GM23248 (cell line): ENCODE measurements at regions not wholly inside any gene's neighbourhood (a gene's known extent, or its start where the extent isn't known, plus 50 kb on each side); places are given as distances from the start of the nearest gene placed in this dataset.

ENCODE experiments used
- DNase-seq: peaks from one replicate; pipeline ENCODE4 v3.0.0-alpha.2; 2015
- H2AFZ ChIP-seq: fragments of 200-600 bp; sonication (generic); 2 replicates; pipeline ENCODE4 v1.6.1; 2016; ENCODE audit warnings: antibody characterized with exemption
- H3F3A ChIP-seq: fragments of 200-600 bp; sonication (generic); 2 replicates; pipeline ENCODE4 v1.6.1; 2016; ENCODE audit warnings: mild to moderate bottlenecking, antibody characterized with exemption, mixed run types; ENCODE audit not compliant: insufficient read depth
- H3K27ac ChIP-seq: fragments of 200-600 bp; sonication (generic); 2 replicates; pipeline ENCODE4 v1.5.1; 2016; ENCODE audit warnings: mild to moderate bottlenecking
- H3K27me3 ChIP-seq: fragments of 200-600 bp; sonication (generic); replicated peaks from 2 replicates; pipeline ENCODE4 v1.6.1; 2016; ENCODE audit warnings: mild to moderate bottlenecking; ENCODE audit not compliant: insufficient read depth
- H3K36me3 ChIP-seq: fragments of 200-600 bp; sonication (generic); 2 replicates; pipeline ENCODE4 v1.6.1; 2016; ENCODE audit warnings: low read depth, mild to moderate bottlenecking
- H3K4me1 ChIP-seq: fragments of 200-600 bp; sonication (generic); 2 replicates; pipeline ENCODE4 v1.6.1; 2016; ENCODE audit warnings: mild to moderate bottlenecking; ENCODE audit not compliant: insufficient read depth
- H3K4me2 ChIP-seq: fragments of 200-600 bp; sonication (generic); one replicate; pipeline ENCODE4 v1.6.1; 2016; ENCODE audit warnings: mild to moderate bottlenecking; ENCODE audit not compliant: unreplicated experiment
- H3K4me3 ChIP-seq: fragments of 200-600 bp; sonication (generic); 2 replicates; pipeline ENCODE4 v1.5.1; 2016; ENCODE audit warnings: mild to moderate bottlenecking
- H3K79me2 ChIP-seq: fragments of 200-600 bp; sonication (generic); 2 replicates; pipeline ENCODE4 v1.6.1; 2016; ENCODE audit warnings: mild to moderate bottlenecking; ENCODE audit not compliant: insufficient read depth
- H3K9ac ChIP-seq: fragments of 200-600 bp; sonication (generic); 2 replicates; pipeline ENCODE4 v1.6.1; 2016; ENCODE audit warnings: mild to moderate bottlenecking
- H3K9me2 ChIP-seq: fragments of 200-600 bp; sonication (generic); 2 replicates; pipeline ENCODE4 v1.6.1; 2016; ENCODE audit warnings: mixed run types, mild to moderate bottlenecking, moderate library complexity; ENCODE audit not compliant: insufficient read depth
- H3K9me3 ChIP-seq: fragments of 200-600 bp; sonication (generic); one replicate; pipeline ENCODE4 v1.6.1; 2017; ENCODE audit warnings: low read depth
- H4K20me1 ChIP-seq: fragments of 200-600 bp; sonication (generic); 2 replicates; pipeline ENCODE4 v1.6.0; 2016; ENCODE audit not compliant: insufficient read depth
- EZH2 ChIP-seq: fragments of 200-600 bp; sonication (generic); IDR thresholded peaks from 2 replicates; pipeline ENCODE4 v1.6.1; 2018; ENCODE audit warnings: antibody characterized with exemption, mild to moderate bottlenecking; ENCODE audit not compliant: insufficient read depth, poor library complexity, severe bottlenecking
- EZH2phosphoT487 ChIP-seq: fragments of 200-600 bp; sonication (generic); IDR thresholded peaks from 2 replicates; pipeline ENCODE4 v1.6.1; 2018; ENCODE audit warnings: antibody characterized with exemption, moderate library complexity, mild to moderate bottlenecking, low read depth; ENCODE audit not compliant: insufficient read depth
- WGBS, 2 experiments: methylation state at CpG; one replicate each; pipeline ENCODE4 v1.1.6; 2015 to 2017; ENCODE audit warnings: low lambda C conversion rate in 2 of 2, low coverage in 1 of 2; ENCODE audit errors: missing lambda C conversion rate in 2 of 2; 5-methylcytosine and 5-hydroxymethylcytosine counted together
- in situ Hi-C: fragments of 300-500 bp; cut with MboI; formaldehyde crosslinking; loops from 2 replicates; pipeline ENCODE4 v1.15.0; 2020

GRCh38 chr2:128493880-128494279 lies 175.2 kb upstream of the HS6ST1 start:
- no peaks in the 10 kb centered on the region for H4K20me1 ChIP-seq
- H3K4me3 ChIP-seq = no peak overlapping the region
- no peak overlapping the region for H3K4me2 ChIP-seq
- no peaks in the 10 kb centered on the region for H3K36me3 ChIP-seq
- no peak overlapping the region for H2AFZ ChIP-seq
- no peak for TF ChIP-seq EZH2phosphoT487
- TF ChIP-seq EZH2 = no peak
- H3K27ac ChIP-seq = no peak overlapping the region
- H3F3A ChIP-seq = no peaks in the 10 kb centered on the region
- no peaks in the 10 kb centered on the region for H3K27me3 ChIP-seq
- no peaks in the 10 kb centered on the region for H3K9me3 ChIP-seq
- DNase-seq = no peak
- H3K9ac ChIP-seq = no peak overlapping the region
- in situ Hi-C loops = no loop called here
- no peaks in the 10 kb centered on the region for H3K79me2 ChIP-seq
- H3K9me2 ChIP-seq = no peaks in the 10 kb centered on the region
- H3K4me1 ChIP-seq = no peaks in the 10 kb centered on the region
- WGBS, 2 experiments = 81 to 85% methylated on average over 15 of the region's 15 CpGs

DNA sequence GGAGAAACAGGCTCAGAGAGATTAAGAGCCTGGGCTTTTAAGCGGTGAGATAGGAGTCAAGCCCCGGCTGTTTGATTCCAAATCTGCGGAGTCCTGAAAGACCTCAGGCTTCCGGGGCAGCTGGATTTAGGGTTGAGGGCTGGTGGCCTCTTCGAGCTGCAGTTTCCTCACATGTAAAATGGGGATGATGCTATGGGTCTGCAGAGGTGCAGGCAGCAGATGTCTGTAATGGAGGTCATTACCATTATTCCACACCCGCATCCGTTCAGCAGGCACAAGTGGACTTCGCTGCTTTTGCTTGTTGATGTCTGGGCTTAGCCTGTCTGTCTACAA lies 175.6 kb upstream of the HS6ST1 start:
- Histone ChIP-seq H3K4me3 (no peak overlapping the region), H2AFZ (no peak overlapping the region), H3K79me2 (no peaks in the 10 kb centered on the region), H3K4me2 (no peak overlapping the region), H3K36me3 (no peaks in the 10 kb centered on the region), H3F3A (no peaks in the 10 kb centered on the region), H3K9ac (no peak overlapping the region), H3K9me2 (no peaks in the 10 kb centered on the region), H3K9me3 (no peaks in the 10 kb centered on the region), H3K27ac (no peak overlapping the region), H3K4me1 (no peaks in the 10 kb centered on the region), H3K27me3 (no peaks in the 10 kb centered on the region), H4K20me1 (no peaks in the 10 kb centered on the region)
- in situ Hi-C loops = no loop called here
- TF ChIP-seq EZH2phosphoT487 (no peak), EZH2 (no peak)
- DNase-seq = no peak
- WGBS, 2 experiments = 77 to 80% methylated on average over 8 of the region's 8 CpGs

GRCh38 chr2:128494640-128495321 lies 176.1 kb upstream of the HS6ST1 start:
- H3K4me1 ChIP-seq = no peaks in the 10 kb centered on the region
- no peaks in the 10 kb centered on the region for H3F3A ChIP-seq
- no peak overlapping the region for H2AFZ ChIP-seq
- in situ Hi-C loops = no loop called here
- no peak overlapping the region for H3K4me3 ChIP-seq
- no peaks in the 10 kb centered on the region for H4K20me1 ChIP-seq
- H3K9me2 ChIP-seq = no peaks in the 10 kb centered on the region
- no peaks in the 10 kb centered on the region for H3K27me3 ChIP-seq
- no peaks in the 10 kb centered on the region for H3K36me3 ChIP-seq
- no peak for DNase-seq
- no peak overlapping the region for H3K4me2 ChIP-seq
- H3K9ac ChIP-seq = no peak overlapping the region
- H3K27ac ChIP-seq = no peak overlapping the region
- WGBS, 2 experiments = 75 to 76% methylated on average over 13 of the region's 13 CpGs
- H3K9me3 ChIP-seq = no peaks in the 10 kb centered on the region
- no peaks in the 10 kb centered on the region for H3K79me2 ChIP-seq
- TF ChIP-seq EZH2 = no peak
- TF ChIP-seq EZH2phosphoT487 = no peak

GRCh38 chr2:128495996-128496547 lies 177.4 kb upstream of the HS6ST1 start:
- DNase-seq = no peak
- Histone ChIP-seq H3K27me3 (no peaks in the 10 kb centered on the region), H3K4me1 (no peaks in the 10 kb centered on the region), H3K9me3 (no peaks in the 10 kb centered on the region), H3K27ac (no peak overlapping the region), H3K9me2 (no peaks in the 10 kb centered on the region), H3F3A (no peaks in the 10 kb centered on the region), H3K4me2 (no peak overlapping the region), H3K9ac (no peak overlapping the region), H3K4me3 (no peak overlapping the region), H3K79me2 (no peaks in the 10 kb centered on the region), H2AFZ (no peak overlapping the region), H4K20me1 (no peaks in the 10 kb centered on the region), H3K36me3 (no peaks in the 10 kb centered on the region)
- in situ Hi-C loops = no loop called here
- WGBS, 2 experiments = 50 to 60% methylated on average over 4 of the region's 4 CpGs
- no peak for TF ChIP-seq EZH2phosphoT487
- TF ChIP-seq EZH2 = no peak
